ENCODE measurements at regions not wholly inside any gene's neighbourhood (a gene's known extent, or its start where the extent isn't known, plus 50 kb on each side); places are given as distances from the start of the nearest gene placed in this dataset.
"Not testable (repeated sequence)": the region's sequence is repeated elsewhere in the genome, so short reads cannot be mapped to it uniquely, and the experiment has no call there.

DNA sequence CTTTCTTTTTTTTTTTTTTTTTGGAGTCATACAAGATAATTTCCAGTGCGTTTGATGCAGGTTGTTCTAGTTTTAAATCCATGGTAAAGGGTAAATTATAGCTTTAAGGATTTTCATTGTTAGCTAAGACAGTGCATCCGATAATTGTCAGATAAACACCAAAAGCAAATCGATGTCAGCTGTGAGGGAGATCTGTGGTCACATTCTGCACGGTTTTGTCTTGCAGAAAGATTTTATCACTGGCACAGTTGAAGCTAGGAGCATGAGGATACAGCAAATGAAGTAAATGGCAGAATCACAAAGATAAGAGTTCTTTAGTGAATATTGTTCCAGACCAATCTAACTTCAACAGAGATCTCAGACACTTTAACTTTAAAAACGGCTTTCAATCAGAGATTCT is 648.8 kb upstream of the COBL start:
- no peak for ATAC-seq (replicated peaks; ENCODE audit: extremely low read depth, poor library complexity, severe bottlenecking)
- Mint-ChIP-seq H3K4me3 (no peak overlapping the region), H3K27me3 (no peaks in the 10 kb centered on the region), H3K9me3 (peaks cover 5% of the 10 kb centered on the region), H3K36me3 (ENCODE audit: insufficient read depth) (peaks cover 1% of the 10 kb centered on the region), H3K27ac (ENCODE audit: low read depth) (no peak overlapping the region), H3K4me1 (no peaks in the 10 kb centered on the region)
- DNase-seq (ENCODE audit: low spot score in 2 of 2): no peak

DNA sequence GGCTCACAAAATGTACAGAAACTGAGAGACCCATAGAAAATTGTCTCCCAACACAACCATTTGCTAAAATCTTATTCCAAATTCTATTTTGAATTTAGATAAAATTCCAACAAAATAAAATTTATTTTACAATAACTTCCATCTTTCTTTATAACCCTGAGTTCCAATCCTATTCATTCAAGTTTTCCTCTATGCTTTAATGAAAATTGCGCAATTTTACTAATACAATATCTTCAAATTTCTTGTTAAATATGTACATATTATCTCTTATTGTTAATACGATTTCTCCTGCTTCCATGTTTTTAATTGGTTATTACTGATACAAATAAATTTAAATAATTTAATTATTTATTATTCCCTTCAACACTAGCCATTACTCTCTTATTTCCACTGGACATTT is 645.2 kb upstream of the COBL start:
- H3K9me3 Mint-ChIP-seq: peaks cover 7% of the 10 kb centered on the region
- no peaks in the 10 kb centered on the region for H3K36me3 Mint-ChIP-seq (ENCODE audit: insufficient read depth)
- no peak for ATAC-seq (replicated peaks; ENCODE audit: extremely low read depth, poor library complexity, severe bottlenecking)
- no peak overlapping the region for H3K27ac Mint-ChIP-seq (ENCODE audit: low read depth)
- H3K4me3 Mint-ChIP-seq: no peak overlapping the region
- no peaks in the 10 kb centered on the region for H3K4me1 Mint-ChIP-seq
- DNase-seq (ENCODE audit: low spot score in 2 of 2): no peak
- no peaks in the 10 kb centered on the region for H3K27me3 Mint-ChIP-seq

DNA sequence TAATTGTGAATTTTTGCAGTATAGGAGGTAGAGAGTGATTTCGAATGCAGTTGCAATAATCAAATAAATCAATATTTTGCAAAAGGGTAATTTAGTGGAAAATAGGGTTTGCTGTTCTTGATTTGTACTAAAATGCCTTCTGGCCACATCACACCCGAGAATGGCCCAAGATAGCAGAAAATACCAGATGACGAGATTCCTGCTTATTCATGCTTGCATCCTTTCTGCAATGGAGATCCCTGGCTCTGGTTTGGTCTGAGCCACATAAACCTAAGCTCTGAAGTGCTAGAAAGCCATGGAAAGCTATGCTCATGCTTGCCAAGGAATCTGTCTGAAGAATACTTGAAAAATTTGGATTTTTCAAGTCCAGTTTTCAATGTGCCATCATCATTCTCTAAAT is 634.2 kb upstream of the COBL start:
- no peaks in the 10 kb centered on the region for H3K27me3 Mint-ChIP-seq
- H3K27ac Mint-ChIP-seq (ENCODE audit: low read depth): no peak overlapping the region
- H3K4me1 Mint-ChIP-seq: no peaks in the 10 kb centered on the region
- no peaks in the 10 kb centered on the region for H3K36me3 Mint-ChIP-seq (ENCODE audit: insufficient read depth)
- ATAC-seq (replicated peaks; ENCODE audit: extremely low read depth, poor library complexity, severe bottlenecking) (no peak), DNase-seq (ENCODE audit: low spot score in 2 of 2) (no peak)
- no peak overlapping the region for H3K4me3 Mint-ChIP-seq
- peaks cover 18% of the 10 kb centered on the region for H3K9me3 Mint-ChIP-seq

DNA sequence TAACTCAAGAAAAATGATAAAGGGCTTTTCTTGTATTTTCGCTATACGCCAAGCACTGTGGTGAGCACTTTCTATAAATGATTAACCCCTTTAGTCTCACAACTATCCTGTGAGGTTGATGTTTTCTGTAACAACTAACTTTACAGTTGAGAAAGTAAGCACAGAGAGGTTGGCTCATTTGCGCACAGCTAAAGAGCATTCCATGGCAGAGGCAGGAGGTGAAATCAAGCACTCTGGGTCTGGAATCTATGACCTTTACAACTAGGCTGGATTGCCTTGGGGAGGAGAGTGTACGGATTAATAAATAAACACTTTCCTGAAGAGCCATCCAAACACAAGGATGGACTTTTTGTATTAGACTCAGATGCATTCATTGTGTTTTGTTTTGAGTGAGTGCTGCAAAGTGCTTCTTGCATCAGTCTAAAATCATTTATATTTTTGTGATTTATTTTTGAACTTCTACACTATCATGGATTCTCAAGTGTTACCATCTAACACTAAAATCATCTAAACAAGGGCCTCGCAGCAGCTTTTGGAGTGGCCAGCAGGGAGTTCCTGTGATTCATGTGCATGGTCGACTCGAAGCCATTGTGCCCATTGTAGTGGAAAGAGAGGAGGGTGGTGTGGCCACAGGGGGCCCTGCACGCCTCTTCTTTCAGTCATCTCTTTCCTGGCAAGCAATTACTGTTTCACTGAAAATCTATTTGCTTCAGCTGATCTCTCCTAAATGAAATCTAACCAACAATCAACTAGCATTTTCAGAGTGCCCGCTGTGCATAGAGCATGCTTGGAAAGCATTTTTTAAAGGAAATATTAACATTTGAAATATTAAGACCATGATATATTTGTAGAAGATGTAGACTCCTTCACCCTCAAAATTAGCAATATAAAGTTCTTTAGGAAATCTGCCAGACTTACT is 633.4 kb upstream of the COBL start:
- Mint-ChIP-seq H3K36me3 (ENCODE audit: insufficient read depth) (no peaks in the 10 kb centered on the region), H3K4me3 (no peak overlapping the region), H3K9me3 (peaks cover 18% of the 10 kb centered on the region), H3K4me1 (no peaks in the 10 kb centered on the region), H3K27me3 (no peaks in the 10 kb centered on the region), H3K27ac (ENCODE audit: low read depth) (no peak overlapping the region)
- ATAC-seq (replicated peaks; ENCODE audit: extremely low read depth, poor library complexity, severe bottlenecking): no peak
- DNase-seq (ENCODE audit: low spot score in 2 of 2): no peak

DNA sequence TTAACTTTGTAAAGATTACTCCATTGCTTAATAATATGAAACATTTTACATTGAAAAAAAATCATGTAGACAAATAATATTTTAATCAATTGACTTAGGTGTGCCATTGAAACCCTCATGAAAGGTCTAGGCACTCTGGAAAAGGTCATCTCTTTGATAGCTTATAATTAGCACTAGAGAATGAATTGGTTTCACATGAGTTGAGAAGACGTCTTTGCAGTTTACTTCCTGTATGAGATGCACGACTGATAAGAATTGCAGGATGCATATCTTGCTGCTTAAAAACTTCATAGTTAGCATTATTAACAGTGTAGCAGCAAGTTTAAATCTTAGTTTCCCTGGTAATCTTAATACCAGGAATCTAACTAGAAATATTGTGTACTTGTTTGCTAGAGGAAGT is 614.2 kb upstream of the COBL start:
- H3K27ac Mint-ChIP-seq (ENCODE audit: low read depth): no peak overlapping the region
- H3K4me1 Mint-ChIP-seq: no peaks in the 10 kb centered on the region
- no peaks in the 10 kb centered on the region for H3K27me3 Mint-ChIP-seq
- H3K4me3 Mint-ChIP-seq: no peak overlapping the region
- no peaks in the 10 kb centered on the region for H3K36me3 Mint-ChIP-seq (ENCODE audit: insufficient read depth)
- H3K9me3 Mint-ChIP-seq: peaks cover 26% of the 10 kb centered on the region
- DNase-seq (ENCODE audit: low spot score in 2 of 2) (no peak), ATAC-seq (replicated peaks; ENCODE audit: extremely low read depth, poor library complexity, severe bottlenecking) (no peak)

DNA sequence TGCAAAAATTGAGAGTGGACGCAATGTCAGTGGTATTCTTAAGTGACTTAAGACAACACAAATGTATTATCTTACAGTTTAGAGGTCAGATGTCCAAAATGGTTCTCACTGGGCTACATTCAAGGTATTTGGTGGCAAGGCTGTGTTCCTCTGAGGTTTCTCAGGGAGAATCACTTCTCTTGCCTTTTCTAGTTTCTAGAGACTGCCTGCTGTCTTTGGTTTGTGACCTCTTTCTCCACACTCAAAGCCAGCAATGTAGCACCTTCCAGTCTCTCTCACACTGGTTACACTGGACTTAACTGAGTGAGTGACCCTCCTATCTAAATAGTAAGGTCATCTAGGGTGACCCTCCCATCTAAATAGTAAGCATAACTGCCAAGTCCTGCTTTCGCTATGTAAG is 613.2 kb upstream of the COBL start:
- no peaks in the 10 kb centered on the region for H3K27me3 Mint-ChIP-seq
- no peak for ATAC-seq (replicated peaks; ENCODE audit: extremely low read depth, poor library complexity, severe bottlenecking)
- H3K9me3 Mint-ChIP-seq: peaks cover 26% of the 10 kb centered on the region
- H3K4me3 Mint-ChIP-seq: no peak overlapping the region
- DNase-seq (ENCODE audit: low spot score in 2 of 2): no peak
- H3K4me1 Mint-ChIP-seq: no peaks in the 10 kb centered on the region
- no peak overlapping the region for H3K27ac Mint-ChIP-seq (ENCODE audit: low read depth)
- H3K36me3 Mint-ChIP-seq (ENCODE audit: insufficient read depth): no peaks in the 10 kb centered on the region

DNA sequence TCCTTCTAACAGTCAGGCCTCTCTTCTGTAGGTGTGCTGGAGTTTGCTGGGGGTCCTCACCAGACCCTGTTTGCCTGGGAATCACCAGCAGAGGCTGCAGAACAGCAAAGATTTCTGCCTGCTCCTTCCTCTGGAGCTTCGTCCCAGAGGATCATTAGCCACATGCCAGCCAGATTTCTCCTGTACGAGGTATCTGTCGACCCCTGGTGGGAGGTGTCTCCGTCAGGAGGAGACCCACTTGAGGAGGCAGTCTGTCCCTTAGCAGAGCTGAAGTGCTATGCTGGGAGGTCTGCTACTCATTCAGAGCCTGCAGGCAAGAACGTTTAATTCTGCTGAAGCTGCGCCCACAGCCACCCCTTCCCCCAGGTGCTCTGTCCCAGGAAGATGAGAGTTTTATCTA is 611.1 kb upstream of the COBL start:
- Mint-ChIP-seq H3K9me3 (peaks cover 24% of the 10 kb centered on the region), H3K4me1 (no peaks in the 10 kb centered on the region)

DNA sequence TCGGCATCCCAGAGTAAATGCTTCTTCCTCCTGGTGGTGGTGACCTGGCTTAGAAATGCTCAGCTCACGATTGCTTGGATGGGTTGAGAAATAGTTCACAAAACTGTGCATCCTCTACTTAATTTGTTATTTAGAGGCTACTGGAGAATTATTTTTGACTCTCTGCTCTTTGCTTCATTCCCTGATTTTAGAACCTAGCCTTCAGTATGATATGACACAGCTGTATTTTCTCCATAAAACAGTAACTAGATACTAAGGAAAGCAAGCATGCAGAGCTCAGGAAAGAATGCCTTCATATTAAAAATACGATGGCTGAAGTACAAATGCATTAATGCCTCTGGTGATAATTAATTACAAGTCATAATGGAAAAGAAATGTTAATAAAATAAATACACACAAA is 602.0 kb upstream of the COBL start:
- H3K27ac Mint-ChIP-seq (ENCODE audit: low read depth): no peak overlapping the region
- H3K4me1 Mint-ChIP-seq: no peaks in the 10 kb centered on the region
- H3K4me3 Mint-ChIP-seq: no peak overlapping the region
- no peaks in the 10 kb centered on the region for H3K27me3 Mint-ChIP-seq
- peaks cover 19% of the 10 kb centered on the region for H3K9me3 Mint-ChIP-seq
- ATAC-seq (replicated peaks; ENCODE audit: extremely low read depth, poor library complexity, severe bottlenecking) (no peak), DNase-seq (ENCODE audit: low spot score in 2 of 2) (no peak)
- H3K36me3 Mint-ChIP-seq (ENCODE audit: insufficient read depth): no peaks in the 10 kb centered on the region

More for the DNA sequence above, 611.1 kb upstream of the COBL start:
- Mint-ChIP-seq H3K4me3 (no peak overlapping the region), H3K27ac (ENCODE audit: low read depth) (no peak overlapping the region), H3K27me3 (no peaks in the 10 kb centered on the region), H3K36me3 (ENCODE audit: insufficient read depth) (no peaks in the 10 kb centered on the region)
- ATAC-seq (replicated peaks; ENCODE audit: extremely low read depth, poor library complexity, severe bottlenecking) (no peak), DNase-seq (ENCODE audit: low spot score in 2 of 2) (no peak)

DNA sequence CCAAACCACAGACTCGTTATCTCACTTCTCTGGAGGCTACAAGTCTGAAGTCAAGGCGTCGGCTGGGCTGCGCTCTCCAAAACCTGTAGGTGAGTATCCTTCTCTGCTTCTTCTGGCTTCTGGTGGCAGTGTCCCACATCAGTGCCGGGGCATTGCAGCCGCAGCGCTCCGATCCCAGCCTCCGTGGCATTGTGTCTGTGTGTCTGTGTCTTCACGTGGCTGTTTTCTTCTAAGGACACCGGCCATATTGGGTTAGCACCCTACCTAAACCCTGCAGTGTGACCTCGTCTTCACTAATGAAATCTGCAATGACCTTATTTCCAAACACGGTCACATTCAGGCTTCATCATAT is 584.9 kb upstream of the COBL start:
- no peaks in the 10 kb centered on the region for H3K27me3 Mint-ChIP-seq
- no peak overlapping the region for H3K4me3 Mint-ChIP-seq
- no peaks in the 10 kb centered on the region for H3K4me1 Mint-ChIP-seq
- ATAC-seq (replicated peaks; ENCODE audit: extremely low read depth, poor library complexity, severe bottlenecking) (no peak), DNase-seq (ENCODE audit: low spot score in 2 of 2) (no peak)
- no peak overlapping the region for H3K27ac Mint-ChIP-seq (ENCODE audit: low read depth)
- peaks cover 9% of the 10 kb centered on the region for H3K9me3 Mint-ChIP-seq
- H3K36me3 Mint-ChIP-seq (ENCODE audit: insufficient read depth): peaks cover 2% of the 10 kb centered on the region

DNA sequence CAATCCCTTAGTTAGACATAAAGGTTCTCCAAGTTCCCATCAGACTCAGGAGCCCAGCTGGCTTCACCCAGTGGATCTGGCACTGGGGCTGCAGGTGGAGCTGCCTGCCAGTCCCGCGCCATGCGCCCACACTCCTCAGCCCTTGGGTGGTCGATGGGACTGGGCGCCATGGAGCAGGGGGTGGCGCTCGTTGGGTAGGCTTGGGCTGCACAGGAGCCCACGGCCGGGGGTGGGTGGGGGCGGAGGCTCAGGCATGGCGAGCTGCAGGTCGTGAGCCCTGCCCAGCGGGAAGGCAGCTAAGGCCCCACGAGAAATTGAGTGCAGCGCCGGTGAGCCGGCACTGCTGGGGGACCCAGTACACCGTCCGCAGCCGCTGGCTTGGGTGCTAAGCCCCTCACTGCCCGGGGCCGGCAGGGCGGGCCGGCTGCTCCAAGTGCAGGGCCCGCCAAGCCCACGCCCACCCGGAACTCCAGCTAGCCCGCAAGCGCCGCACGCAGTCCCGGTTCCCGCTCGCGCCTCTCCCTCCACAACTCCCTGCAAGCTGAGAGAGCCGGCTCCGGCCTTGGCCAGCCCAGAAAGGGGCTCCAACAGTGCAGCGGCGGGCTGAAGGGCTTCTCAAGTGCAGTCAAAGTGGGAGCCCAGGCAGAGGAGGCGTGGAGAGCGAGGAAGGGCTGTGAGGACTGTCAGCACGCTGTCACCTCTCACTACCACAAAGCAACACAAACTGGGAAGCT is 584.3 kb upstream of the COBL start:
- peaks cover 14% of the 10 kb centered on the region for H3K9me3 Mint-ChIP-seq
- H3K4me1 Mint-ChIP-seq; H3K27ac Mint-ChIP-seq (ENCODE audit: low read depth); H3K36me3 Mint-ChIP-seq (ENCODE audit: insufficient read depth); DNase-seq (ENCODE audit: low spot score in 2 of 2); H3K27me3 Mint-ChIP-seq; H3K4me3 Mint-ChIP-seq; ATAC-seq (replicated peaks; ENCODE audit: extremely low read depth, poor library complexity, severe bottlenecking): not testable (repeated sequence)

DNA sequence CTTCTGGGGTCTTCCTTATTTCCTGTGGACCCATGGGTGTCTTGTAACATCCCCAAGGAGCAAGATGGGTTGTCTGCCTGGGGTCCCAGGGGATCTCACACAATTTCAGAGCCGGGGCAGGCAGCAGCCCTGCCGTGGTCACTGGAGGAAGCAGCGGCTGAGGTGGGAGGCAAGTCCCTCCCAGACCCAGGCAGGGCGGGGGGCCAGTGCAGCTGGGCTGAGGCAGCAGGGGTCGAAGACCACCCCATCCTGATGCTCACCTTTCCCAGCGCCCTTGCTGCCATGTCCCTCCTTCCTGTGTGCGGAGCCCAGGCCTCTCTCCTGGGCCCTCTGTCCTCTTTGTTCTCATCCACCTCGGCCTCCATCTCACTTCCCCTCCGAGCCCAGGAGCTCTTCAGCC is 583.0 kb upstream of the COBL start:
- Mint-ChIP-seq H3K27ac (ENCODE audit: low read depth) (no peak overlapping the region), H3K4me1 (no peaks in the 10 kb centered on the region), H3K4me3 (no peak overlapping the region), H3K27me3 (no peaks in the 10 kb centered on the region), H3K36me3 (ENCODE audit: insufficient read depth) (peaks cover 2% of the 10 kb centered on the region), H3K9me3 (peaks cover 16% of the 10 kb centered on the region)
- ATAC-seq (replicated peaks; ENCODE audit: extremely low read depth, poor library complexity, severe bottlenecking): no peak
- DNase-seq (ENCODE audit: low spot score in 2 of 2): no peak

DNA sequence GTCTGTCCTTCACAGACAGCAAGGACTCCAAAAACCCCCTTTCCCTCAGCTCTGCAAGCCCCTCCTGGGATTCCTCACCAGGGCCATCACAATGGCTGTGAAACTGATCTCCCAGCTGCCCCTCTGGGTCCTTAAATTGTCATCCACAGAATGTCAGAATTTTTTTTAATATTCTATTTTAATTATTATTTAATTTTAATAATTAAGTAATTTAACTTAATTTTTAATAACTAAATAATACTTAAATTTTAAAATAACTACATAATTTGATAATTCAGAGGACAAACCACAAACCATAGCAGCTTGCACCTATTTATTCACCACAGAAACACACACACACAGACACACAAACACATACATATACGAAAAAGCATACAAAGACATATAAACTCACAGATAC is 565.8 kb upstream of the COBL start:
- H3K27ac Mint-ChIP-seq (ENCODE audit: low read depth): no peak overlapping the region
- H3K27me3 Mint-ChIP-seq: no peaks in the 10 kb centered on the region
- ATAC-seq (replicated peaks; ENCODE audit: extremely low read depth, poor library complexity, severe bottlenecking): no peak

DNA sequence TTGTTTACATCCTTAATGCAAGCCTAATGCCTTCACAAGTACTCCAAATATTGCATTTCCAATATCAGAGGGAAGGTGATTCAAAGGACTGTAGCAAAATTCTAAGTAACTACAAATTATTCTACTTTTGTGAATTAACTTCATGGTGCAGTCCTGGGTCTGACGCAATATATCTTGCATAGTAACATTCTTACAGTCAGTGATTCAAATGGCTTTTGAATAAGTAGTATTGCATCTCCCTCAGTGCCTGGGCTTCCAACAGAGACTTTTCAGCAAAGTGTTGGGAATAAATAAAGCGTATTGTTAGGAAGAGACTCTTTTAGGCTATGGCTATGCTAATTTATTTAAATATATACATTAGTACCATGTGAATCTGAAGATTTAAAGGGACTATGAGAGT is 564.7 kb upstream of the COBL start:
- Mint-ChIP-seq H3K9me3 (peaks cover 17% of the 10 kb centered on the region), H3K27me3 (no peaks in the 10 kb centered on the region), H3K36me3 (ENCODE audit: insufficient read depth) (no peaks in the 10 kb centered on the region), H3K4me1 (no peaks in the 10 kb centered on the region), H3K27ac (ENCODE audit: low read depth) (no peak overlapping the region), H3K4me3 (no peak overlapping the region)
- ATAC-seq (replicated peaks; ENCODE audit: extremely low read depth, poor library complexity, severe bottlenecking): no peak
- no peak for DNase-seq (ENCODE audit: low spot score in 2 of 2)

More for the DNA sequence above, 565.8 kb upstream of the COBL start:
- H3K9me3 Mint-ChIP-seq: peaks cover 20% of the 10 kb centered on the region
- H3K4me3 Mint-ChIP-seq: no peak overlapping the region
- no peaks in the 10 kb centered on the region for H3K4me1 Mint-ChIP-seq
- DNase-seq (ENCODE audit: low spot score in 2 of 2): no peak
- no peaks in the 10 kb centered on the region for H3K36me3 Mint-ChIP-seq (ENCODE audit: insufficient read depth)

Measured in central memory CD8-positive, alpha-beta T cell (primary cell).